HG02884 (cell line): ENCODE measurements at regions not wholly inside any gene's neighbourhood (a gene's known extent, or its start where the extent isn't known, plus 50 kb on each side); places are given as distances from the start of the nearest gene placed in this dataset.
"Not testable (repeated sequence)": the region's sequence is repeated elsewhere in the genome, so short reads cannot be mapped to it uniquely, and the experiment has no call there.

Experiments
- ATAC-seq: cut with Tn5 transposase; IDR thresholded peaks from one replicate; pipeline ENCODE4 v1.9.1; 2021; ENCODE audit warnings: mild to moderate bottlenecking, moderate library complexity; ENCODE audit not compliant: unreplicated experiment

GRCh38 chr16:51869176-51869575 is 677.8 kb downstream of the TOX3 start:
- no peak for ATAC-seq

DNA sequence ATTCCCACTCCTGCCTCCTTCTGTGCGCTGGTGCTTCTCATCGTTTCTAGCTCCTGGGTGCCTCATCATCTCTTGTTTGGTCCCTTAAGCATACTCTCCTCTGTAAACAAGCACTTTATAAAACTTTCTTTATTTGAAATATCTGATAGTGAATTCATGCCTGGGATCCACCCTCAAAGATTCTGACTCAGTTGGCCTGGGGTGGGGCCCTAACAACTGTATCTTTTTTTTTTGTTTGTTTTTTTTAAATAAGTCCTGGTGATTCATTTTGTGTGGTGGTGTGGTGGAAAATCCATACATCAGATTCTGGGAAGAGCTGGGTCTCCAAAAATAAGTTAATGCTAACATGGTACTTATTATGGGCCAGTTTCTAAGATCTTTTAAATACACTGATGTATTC is 678.3 kb downstream of the TOX3 start:
- no peak for ATAC-seq

GRCh38 chr16:51867386-51868065 is 679.4 kb downstream of the TOX3 start:
- no peak for ATAC-seq

- ATAC-seq: no peak
These were observed 682.4 kb downstream of the TOX3 start for GRCh38 chr16:51864575-51864974.

DNA sequence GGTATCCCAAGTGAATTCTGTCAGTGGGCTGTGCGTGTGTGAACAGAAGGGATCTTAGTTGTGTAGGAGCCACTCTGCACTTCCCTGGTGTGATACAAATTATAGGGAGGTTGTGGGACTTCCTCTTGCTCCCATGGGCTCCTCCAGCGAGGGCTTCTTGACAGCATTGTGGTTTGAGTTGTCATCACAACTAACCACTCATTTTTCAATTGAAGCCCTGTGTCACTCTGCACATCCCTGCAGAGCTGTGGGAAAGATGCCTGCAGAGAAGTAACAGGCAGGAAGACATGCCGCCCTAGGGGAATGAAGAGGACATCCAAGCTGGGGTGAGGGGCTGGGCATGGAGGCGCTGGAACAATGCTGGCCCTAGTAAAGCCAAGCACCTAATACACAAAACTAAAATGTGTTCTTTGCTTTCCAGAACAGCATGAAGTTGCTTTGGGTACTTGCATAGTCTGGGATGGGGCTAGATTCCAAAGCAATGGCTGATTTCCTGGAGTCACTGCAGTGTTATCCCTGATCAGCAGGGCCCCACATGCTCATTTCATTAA is 692.5 kb downstream of the TOX3 start:
- ATAC-seq: no peak

GRCh38 chr16:51853586-51853985 is 693.4 kb downstream of the TOX3 start:
- no peak for ATAC-seq

- ATAC-seq: no peak
These were observed 694.1 kb downstream of the TOX3 start for GRCh38 chr16:51852892-51853291.

DNA sequence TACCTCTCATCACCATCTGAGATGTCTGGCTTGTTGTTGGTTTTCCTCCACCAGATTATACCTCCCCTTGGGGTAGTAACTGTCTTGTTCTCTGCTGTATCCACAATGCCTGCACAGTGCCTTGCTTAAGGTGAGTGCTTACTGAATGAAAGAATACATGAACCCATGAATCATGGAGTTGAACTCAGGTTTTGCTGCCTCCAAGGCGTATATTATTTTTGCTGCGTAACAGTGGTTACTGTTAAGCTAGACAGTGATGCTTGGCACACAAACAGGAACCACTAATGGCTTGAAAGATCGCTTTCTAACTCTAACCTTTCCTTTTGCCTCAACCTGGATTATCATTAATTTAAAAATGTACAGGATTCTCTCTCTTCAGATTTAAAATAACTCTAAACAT is 695.8 kb downstream of the TOX3 start:
- no peak for ATAC-seq

GRCh38 chr16:51849715-51850114 is 697.2 kb downstream of the TOX3 start:
- no peak for ATAC-seq

- ATAC-seq: no peak
These were observed 694.7 kb upstream of the SALL1 start for GRCh38 chr16:51845586-51846305.

DNA sequence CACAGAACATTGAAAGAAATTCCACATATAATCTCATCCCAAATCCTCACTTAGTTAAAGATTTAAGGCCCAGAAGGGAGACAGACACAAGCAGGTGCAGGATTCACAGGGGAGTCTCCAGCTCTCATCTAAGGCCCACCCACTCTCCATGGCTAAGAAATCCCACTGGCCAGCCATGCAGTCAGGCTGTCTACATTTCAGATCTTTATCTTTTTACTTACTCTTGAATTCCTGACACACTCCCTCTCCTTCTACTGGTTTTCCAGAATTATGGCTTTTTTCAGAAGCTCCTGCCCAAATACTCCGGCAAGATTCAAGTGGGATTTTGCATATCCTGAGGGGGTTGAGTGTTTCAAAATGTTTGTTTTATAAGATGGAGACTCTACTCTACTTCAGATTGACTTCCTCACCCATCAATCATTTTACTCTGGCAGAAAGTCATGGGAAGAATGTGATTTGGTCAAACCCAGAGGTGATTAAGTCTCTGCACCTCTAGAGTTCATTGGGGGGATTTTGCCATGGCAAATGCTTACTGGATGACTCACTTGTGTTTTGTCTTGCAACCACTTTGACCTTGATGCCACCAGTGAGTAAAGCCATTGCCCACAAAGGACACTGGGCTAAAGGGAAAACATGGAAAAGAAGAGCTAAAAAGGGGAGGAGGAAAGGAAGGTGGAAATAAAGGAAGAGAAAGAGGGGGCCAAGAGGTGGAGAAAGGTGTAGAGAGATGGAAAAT is 688.8 kb upstream of the SALL1 start:
- no peak for ATAC-seq

DNA sequence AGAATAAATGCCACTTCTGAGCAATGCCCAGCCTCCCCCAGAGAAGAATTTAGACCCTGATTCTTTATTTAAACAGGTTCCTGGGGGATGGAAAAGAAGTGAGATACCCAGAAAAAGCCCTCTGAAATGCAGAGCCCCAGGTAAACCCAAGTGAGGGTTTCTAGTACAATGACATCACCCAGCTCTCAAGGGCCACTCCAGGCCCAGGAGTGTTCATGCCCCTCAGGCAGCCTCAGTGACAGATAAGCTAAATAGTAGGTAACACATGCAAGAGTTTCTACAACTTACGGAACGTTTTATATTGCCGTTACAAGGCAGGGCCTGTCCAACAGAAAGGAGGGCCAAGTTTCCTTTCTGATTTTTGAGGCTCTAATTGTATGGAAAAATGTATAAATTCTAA is 683.7 kb upstream of the SALL1 start:
- no peak for ATAC-seq

- ATAC-seq: no peak
These were observed 683.1 kb upstream of the SALL1 start for GRCh38 chr16:51834133-51834532.

- no peak for ATAC-seq
These were observed 680.7 kb upstream of the SALL1 start for GRCh38 chr16:51831595-51832367.

GRCh38 chr16:51831034-51831433 is 680.0 kb upstream of the SALL1 start:
- ATAC-seq: not testable (repeated sequence)

DNA sequence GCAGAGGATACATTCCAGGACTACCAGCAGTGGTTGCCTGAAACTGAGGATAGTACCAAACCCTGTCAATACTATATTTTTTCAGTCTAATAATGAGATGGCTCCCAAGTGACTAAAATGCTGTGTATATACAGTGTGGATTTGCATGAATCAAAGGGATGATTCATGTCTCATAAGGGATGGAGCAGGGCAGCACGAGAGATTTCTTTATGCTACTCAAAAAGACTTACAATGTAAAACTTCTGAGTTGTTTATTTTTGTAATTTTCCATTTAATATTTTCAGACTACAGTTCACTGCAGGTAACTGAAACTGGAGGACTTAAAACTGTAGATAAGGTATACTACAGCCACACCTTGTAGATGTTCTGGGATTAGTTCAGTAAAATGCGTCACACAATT is 674.7 kb upstream of the SALL1 start:
- ATAC-seq: no peak

GRCh38 chr16:51822471-51822870 is 671.4 kb upstream of the SALL1 start:
- ATAC-seq: no peak

DNA sequence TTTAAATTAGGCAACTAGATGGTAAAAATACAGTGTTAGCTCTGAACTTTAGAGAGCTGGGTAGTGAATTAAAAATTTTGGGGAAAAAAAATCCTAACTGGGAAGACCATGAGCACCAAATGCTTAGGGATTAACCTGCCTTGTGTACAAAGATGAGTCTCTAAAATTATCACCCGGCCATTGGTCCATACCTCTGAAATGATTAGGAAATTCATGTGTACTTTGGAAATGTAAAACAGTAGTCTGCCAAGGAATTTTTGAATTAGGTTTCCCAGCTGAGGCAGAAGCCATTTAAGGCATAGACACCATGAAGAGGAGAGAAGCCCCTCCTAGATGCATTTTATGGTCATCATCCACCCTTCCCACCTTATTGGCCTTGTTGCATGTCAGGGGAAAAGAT is 670.5 kb upstream of the SALL1 start:
- no peak for ATAC-seq

- ATAC-seq: no peak
These were observed 669.1 kb upstream of the SALL1 start for GRCh38 chr16:51820176-51820575.

- ATAC-seq: peak; percentile 54
These were observed 667.4 kb upstream of the SALL1 start for GRCh38 chr16:51818342-51818944.

GRCh38 chr16:51816929-51817328 is 665.9 kb upstream of the SALL1 start:
- ATAC-seq: no peak
